ENCODE measurements at regions not wholly inside any gene's neighbourhood (a gene's known extent, or its start where the extent isn't known, plus 50 kb on each side); places are given as distances from the start of the nearest gene placed in this dataset.

- no peak for TF ChIP-seq CTCF (IDR thresholded peaks at IDR 0.05 in 4 of 5, conservative IDR thresholded peaks at IDR 0.05 in 1 of 5)
- no peak for TF ChIP-seq POLR2A (IDR thresholded peaks at IDR 0.05)
These were observed 117.0 kb upstream of the SLC14A2 start for GRCh38 chr18:45498287-45498658.
